ENCODE measurements at regions not wholly inside any gene's neighbourhood (a gene's known extent, or its start where the extent isn't known, plus 50 kb on each side); places are given as distances from the start of the nearest gene placed in this dataset.

GRCh38 chr14:27863166-27863565 is 903.4 kb upstream of the FOXG1 start:
- ATAC-seq (ENCODE audit: low read depth) (no peak), DNase-seq (no peak)
- Histone ChIP-seq H3K9ac (ENCODE audit: low read length) (no peak overlapping the region), H3K27ac (ENCODE audit: low read length in 2 of 2) (no peak overlapping the region), H3K4me1 (ENCODE audit: control insufficient read depth in 2 of 2, insufficient read depth in 2 of 2, low read length in 2 of 2) (no peaks in the 10 kb centered on the region), H3K9me3 (ENCODE audit: control extremely low read depth in 1 of 3, control insufficient read depth in 2 of 3, insufficient read depth in 1 of 3, low read length in 2 of 3) (no peaks in the 10 kb centered on the region), H3K36me3 (replicated peaks in 1 of 2; ENCODE audit: control extremely low read depth in 1 of 2, control insufficient read depth in 1 of 2, extremely low read depth in 1 of 2, insufficient read depth in 2 of 2, low read length in 1 of 2) (no peaks in the 10 kb centered on the region), H3K4me3 (ENCODE audit: control extremely low read depth in 1 of 5, extremely low read depth in 1 of 5, insufficient read depth in 1 of 5, low read depth in 2 of 5, low read length in 4 of 5) (no peak overlapping the region), H2AFZ (ENCODE audit: insufficient read depth, low read depth, low read length, poor library complexity, severe bottlenecking) (no peak overlapping the region), H3K79me2 (ENCODE audit: control insufficient read depth, insufficient read depth, low read length) (no peaks in the 10 kb centered on the region), H3K4me2 (replicated peaks; ENCODE audit: low read depth, low read length, poor library complexity, severe bottlenecking) (no peak overlapping the region), H3K27me3 (replicated peaks in 1 of 4; ENCODE audit: control extremely low read depth in 1 of 4, control insufficient read depth in 3 of 4, insufficient read depth in 4 of 4, low read length in 3 of 4) (no peaks in the 10 kb centered on the region), H4K20me1 (ENCODE audit: control insufficient read depth, insufficient read depth, low read length, poor library complexity, severe bottlenecking) (no peaks in the 10 kb centered on the region)
- H3K27me3 Mint-ChIP-seq = no peaks in the 10 kb centered on the region
- TF ChIP-seq CTCF (IDR thresholded peaks at IDR 0.05) (no peak), EZH2 (IDR thresholded peaks at IDR 0.05; ENCODE audit: borderline replicate concordance, insufficient read depth, low read depth, low read length, poor library complexity, severe bottlenecking) (no peak)
- WGBS (ENCODE audit: insufficient coverage) = 88% methylated on average over 3 of the region's 8 CpGs
- H3K27ac Mint-ChIP-seq = no peak overlapping the region
- no peak overlapping the region for H3K4me3 Mint-ChIP-seq
- peaks cover 6% of the 10 kb centered on the region for H3K9me3 Mint-ChIP-seq (ENCODE audit: insufficient read depth)
- ChIA-PET POLR2A (no interaction called here), CTCF (no interaction called here)
- no peaks in the 10 kb centered on the region for H3K4me1 Mint-ChIP-seq
- intact Hi-C loops (cut with micrococcal nuclease) = no loop called here

GRCh38 chr14:27881063-27881462 is 885.5 kb upstream of the FOXG1 start:
- Histone ChIP-seq H3K27ac (ENCODE audit: low read length in 2 of 2) (no peak overlapping the region), H4K20me1 (ENCODE audit: control insufficient read depth, insufficient read depth, low read length, poor library complexity, severe bottlenecking) (no peaks in the 10 kb centered on the region), H3K4me1 (ENCODE audit: control insufficient read depth in 2 of 2, insufficient read depth in 2 of 2, low read length in 2 of 2) (no peaks in the 10 kb centered on the region), H3K36me3 (replicated peaks in 1 of 2; ENCODE audit: control extremely low read depth in 1 of 2, control insufficient read depth in 1 of 2, extremely low read depth in 1 of 2, insufficient read depth in 2 of 2, low read length in 1 of 2) (no peaks in the 10 kb centered on the region), H3K9me3 (ENCODE audit: control extremely low read depth in 1 of 3, control insufficient read depth in 2 of 3, insufficient read depth in 1 of 3, low read length in 2 of 3) (peaks cover 0 to 1% (median 0%) of the 10 kb centered on the region in 3 donors), H2AFZ (ENCODE audit: insufficient read depth, low read depth, low read length, poor library complexity, severe bottlenecking) (no peak overlapping the region), H3K79me2 (ENCODE audit: control insufficient read depth, insufficient read depth, low read length) (no peaks in the 10 kb centered on the region), H3K27me3 (replicated peaks in 1 of 4; ENCODE audit: control extremely low read depth in 1 of 4, control insufficient read depth in 3 of 4, insufficient read depth in 4 of 4, low read length in 3 of 4) (no peaks in the 10 kb centered on the region), H3K4me2 (replicated peaks; ENCODE audit: low read depth, low read length, poor library complexity, severe bottlenecking) (no peak overlapping the region), H3K9ac (ENCODE audit: low read length) (no peak overlapping the region), H3K4me3 (ENCODE audit: control extremely low read depth in 1 of 5, extremely low read depth in 1 of 5, insufficient read depth in 1 of 5, low read depth in 2 of 5, low read length in 4 of 5) (no peak overlapping the region)
- intact Hi-C loops (cut with micrococcal nuclease) = no loop called here
- no peak for TF ChIP-seq CTCF (IDR thresholded peaks at IDR 0.05)
- no peak for TF ChIP-seq EZH2 (IDR thresholded peaks at IDR 0.05; ENCODE audit: borderline replicate concordance, insufficient read depth, low read depth, low read length, poor library complexity, severe bottlenecking)
- Mint-ChIP-seq H3K9me3 (ENCODE audit: insufficient read depth) (peaks cover 3% of the 10 kb centered on the region), H3K4me3 (no peak overlapping the region), H3K27me3 (no peaks in the 10 kb centered on the region), H3K27ac (no peak overlapping the region), H3K4me1 (no peaks in the 10 kb centered on the region)
- ATAC-seq (ENCODE audit: low read depth) (no peak), DNase-seq (no peak)
- ChIA-PET POLR2A (no interaction called here), CTCF (no interaction called here)
